ENCODE measurements at regions not wholly inside any gene's neighbourhood (a gene's known extent, or its start where the extent isn't known, plus 50 kb on each side); places are given as distances from the start of the nearest gene placed in this dataset.

DNA sequence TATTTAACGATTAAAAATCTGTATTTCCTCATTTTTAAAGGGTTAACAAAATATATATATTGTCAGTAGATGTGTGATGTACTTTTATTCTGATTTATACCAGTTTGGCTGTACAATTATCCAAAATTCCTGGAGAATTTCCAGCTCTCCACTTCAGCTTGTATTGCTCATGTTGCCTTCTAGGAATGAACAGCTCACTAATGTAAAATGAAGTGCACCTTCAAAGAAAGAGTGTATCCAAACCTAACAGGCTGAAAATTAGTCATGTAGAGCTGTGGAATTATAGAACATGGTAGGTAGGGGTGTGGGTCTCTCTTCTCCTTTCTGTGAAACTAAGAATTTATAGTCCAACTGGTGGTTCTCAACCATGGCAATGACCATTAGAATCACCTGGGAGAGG is 362.0 kb downstream of the ETNK1 start:
- TF ChIP-seq, protein P1, sequence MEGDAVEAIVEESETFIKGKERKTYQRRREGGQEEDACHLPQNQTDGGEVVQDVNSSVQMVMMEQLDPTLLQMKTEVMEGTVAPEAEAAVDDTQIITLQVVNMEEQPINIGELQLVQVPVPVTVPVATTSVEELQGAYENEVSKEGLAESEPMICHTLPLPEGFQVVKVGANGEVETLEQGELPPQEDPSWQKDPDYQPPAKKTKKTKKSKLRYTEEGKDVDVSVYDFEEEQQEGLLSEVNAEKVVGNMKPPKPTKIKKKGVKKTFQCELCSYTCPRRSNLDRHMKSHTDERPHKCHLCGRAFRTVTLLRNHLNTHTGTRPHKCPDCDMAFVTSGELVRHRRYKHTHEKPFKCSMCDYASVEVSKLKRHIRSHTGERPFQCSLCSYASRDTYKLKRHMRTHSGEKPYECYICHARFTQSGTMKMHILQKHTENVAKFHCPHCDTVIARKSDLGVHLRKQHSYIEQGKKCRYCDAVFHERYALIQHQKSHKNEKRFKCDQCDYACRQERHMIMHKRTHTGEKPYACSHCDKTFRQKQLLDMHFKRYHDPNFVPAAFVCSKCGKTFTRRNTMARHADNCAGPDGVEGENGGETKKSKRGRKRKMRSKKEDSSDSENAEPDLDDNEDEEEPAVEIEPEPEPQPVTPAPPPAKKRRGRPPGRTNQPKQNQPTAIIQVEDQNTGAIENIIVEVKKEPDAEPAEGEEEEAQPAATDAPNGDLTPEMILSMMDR (IDR thresholded peaks at IDR 0.05), result no peak
- TF ChIP-seq POLR2A (IDR thresholded peaks at IDR 0.05), result no peak

Measured in lower leg skin (tissue), 3 donors.